Natural killer cell treated with Interleukin-12 subunit alpha and Interleukin-12 subunit beta and Interleukin-15 and Interleukin-18, amount 100 ng/mL, for 72 hours (primary cell): ENCODE measurements at regions not wholly inside any gene's neighbourhood (a gene's known extent, or its start where the extent isn't known, plus 50 kb on each side); places are given as distances from the start of the nearest gene placed in this dataset.

Source experiments
- ATAC-seq, 2 donors: fragments of 150-1000 bp; cut with Tn5 transposase in 1 of 2; sonication (Bioruptor Pico), chemical (Tn5 transposase) in 1 of 2; 2 replicates each; pipeline ENCODE4 v1.10.0; 2021
- DNase-seq: peaks from one replicate; pipeline ENCODE4 v3.0.0; 2022; ENCODE audit warnings: low spot score
- H3K27ac Mint-ChIP-seq, 2 donors: 1 replicate in 1 of 2; 2 replicates in 1 of 2; pipeline ENCODE4 v1.8.0; 2022; ENCODE audit warnings: mixed read lengths in 2 of 2, mild to moderate bottlenecking in 1 of 2, moderate library complexity in 1 of 2
- H3K27me3 Mint-ChIP-seq, 2 donors: 1 replicate in 1 of 2; 2 replicates in 1 of 2; pipeline ENCODE4 v1.8.0; 2022; ENCODE audit warnings: mixed read lengths in 2 of 2
- H3K36me3 Mint-ChIP-seq: one replicate; pipeline ENCODE4 v1.8.0; 2022; ENCODE audit warnings: mixed read lengths
- H3K4me1 Mint-ChIP-seq, 2 donors: 1 replicate in 1 of 2; 2 replicates in 1 of 2; pipeline ENCODE4 v1.8.0; 2022; ENCODE audit warnings: low read depth in 2 of 2, mixed read lengths in 2 of 2, mild to moderate bottlenecking in 1 of 2
- H3K4me3 Mint-ChIP-seq: one replicate; pipeline ENCODE4 v1.8.0; 2022; ENCODE audit warnings: mixed read lengths
- H3K9me3 Mint-ChIP-seq: 2 replicates; pipeline ENCODE4 v1.8.0; 2022; ENCODE audit warnings: mixed read lengths

GRCh38 chr13:74005320-74006157 is 128.7 kb downstream of the KLF12 start:
- ATAC-seq: no peak

GRCh38 chr13:74004109-74004508 is 130.1 kb downstream of the KLF12 start:
- H3K4me3 Mint-ChIP-seq: no peak overlapping the region
- peaks cover 13 to 14% of the 10 kb centered on the region in 2 donors for H3K4me1 Mint-ChIP-seq
- H3K27me3 Mint-ChIP-seq: no peaks in the 10 kb centered on the region
- DNase-seq (no peak), ATAC-seq (no peak)
- no peak overlapping the region for H3K27ac Mint-ChIP-seq
- no peaks in the 10 kb centered on the region for H3K9me3 Mint-ChIP-seq
- no peaks in the 10 kb centered on the region for H3K36me3 Mint-ChIP-seq

More at GRCh38 chr13:74005320-74006157, 128.7 kb downstream of the KLF12 start:
- H3K27ac Mint-ChIP-seq: no peak overlapping the region
- H3K4me3 Mint-ChIP-seq: no peak overlapping the region
- H3K9me3 Mint-ChIP-seq: no peaks in the 10 kb centered on the region
- no peaks in the 10 kb centered on the region for H3K27me3 Mint-ChIP-seq
- H3K36me3 Mint-ChIP-seq: no peaks in the 10 kb centered on the region
- no peak for DNase-seq
- H3K4me1 Mint-ChIP-seq: peaks cover 12 to 20% of the 10 kb centered on the region in 2 donors

- DNase-seq (no peak), ATAC-seq (no peak)
- Mint-ChIP-seq H3K4me1 (peaks cover 18 to 21% of the 10 kb centered on the region in 2 donors), H3K4me3 (no peak overlapping the region), H3K9me3 (no peaks in the 10 kb centered on the region), H3K36me3 (no peaks in the 10 kb centered on the region), H3K27ac (no peak overlapping the region), H3K27me3 (no peaks in the 10 kb centered on the region)
Observed at GRCh38 chr13:74003374-74003773, 130.8 kb downstream of the KLF12 start.

GRCh38 chr13:74000876-74001275 is 133.3 kb downstream of the KLF12 start:
- ATAC-seq (no peak), DNase-seq (no peak)
- Mint-ChIP-seq H3K27ac (no peak overlapping the region), H3K9me3 (no peaks in the 10 kb centered on the region), H3K4me3 (no peak overlapping the region), H3K4me1 (peaks cover 15 to 18% of the 10 kb centered on the region in 2 donors), H3K27me3 (no peaks in the 10 kb centered on the region), H3K36me3 (no peaks in the 10 kb centered on the region)

GRCh38 chr13:73998631-73999030 is 135.6 kb downstream of the KLF12 start:
- Mint-ChIP-seq H3K4me3 (no peak overlapping the region), H3K27ac (peak overlapping the region in 1 of 2 donors; percentile 34), H3K36me3 (no peaks in the 10 kb centered on the region)

GRCh38 chr13:73997964-73998363 is 136.2 kb downstream of the KLF12 start:
- no peaks in the 10 kb centered on the region for H3K9me3 Mint-ChIP-seq
- no peak overlapping the region for H3K4me3 Mint-ChIP-seq
- H3K36me3 Mint-ChIP-seq: no peaks in the 10 kb centered on the region
- peaks cover 19 to 28% of the 10 kb centered on the region in 2 donors for H3K4me1 Mint-ChIP-seq
- DNase-seq: no peak
- ATAC-seq: no peak
- H3K27me3 Mint-ChIP-seq: no peaks in the 10 kb centered on the region
- peak overlapping the region in 1 of 2 donors; percentile 34 for H3K27ac Mint-ChIP-seq

More at GRCh38 chr13:73998631-73999030, 135.6 kb downstream of the KLF12 start:
- Mint-ChIP-seq H3K4me1 (peaks cover 19 to 27% of the 10 kb centered on the region in 2 donors), H3K27me3 (no peaks in the 10 kb centered on the region), H3K9me3 (no peaks in the 10 kb centered on the region)
- no peak for ATAC-seq
- DNase-seq: no peak

GRCh38 chr13:73996569-73996968 is 137.6 kb downstream of the KLF12 start:
- ATAC-seq (no peak), DNase-seq (no peak)
- no peak overlapping the region for H3K27ac Mint-ChIP-seq
- no peaks in the 10 kb centered on the region for H3K36me3 Mint-ChIP-seq
- H3K4me3 Mint-ChIP-seq: no peak overlapping the region
- H3K4me1 Mint-ChIP-seq: peaks cover 19 to 28% of the 10 kb centered on the region in 2 donors
- H3K9me3 Mint-ChIP-seq: no peaks in the 10 kb centered on the region
- no peaks in the 10 kb centered on the region for H3K27me3 Mint-ChIP-seq

- H3K36me3 Mint-ChIP-seq: no peaks in the 10 kb centered on the region
- H3K9me3 Mint-ChIP-seq: no peaks in the 10 kb centered on the region
- peaks cover 19 to 32% of the 10 kb centered on the region in 2 donors for H3K4me1 Mint-ChIP-seq
Observed at GRCh38 chr13:73995736-73996135, 138.5 kb downstream of the KLF12 start.

GRCh38 chr13:73993661-73994060 is 140.5 kb downstream of the KLF12 start:
- no peaks in the 10 kb centered on the region for H3K27me3 Mint-ChIP-seq
- no peaks in the 10 kb centered on the region for H3K9me3 Mint-ChIP-seq
- no peak for DNase-seq
- no peaks in the 10 kb centered on the region for H3K36me3 Mint-ChIP-seq
- ATAC-seq: no peak
- peaks cover 28 to 33% of the 10 kb centered on the region in 2 donors for H3K4me1 Mint-ChIP-seq
- no peak overlapping the region for H3K4me3 Mint-ChIP-seq
- H3K27ac Mint-ChIP-seq: no peak overlapping the region

More at GRCh38 chr13:73995736-73996135, 138.5 kb downstream of the KLF12 start:
- ATAC-seq (no peak), DNase-seq (no peak)
- Mint-ChIP-seq H3K4me3 (no peak overlapping the region), H3K27me3 (no peaks in the 10 kb centered on the region), H3K27ac (no peak overlapping the region)

GRCh38 chr13:73991884-73992283 is 142.3 kb downstream of the KLF12 start:
- Mint-ChIP-seq H3K27ac (no peak overlapping the region), H3K36me3 (no peaks in the 10 kb centered on the region), H3K4me1 (peaks cover 33 to 41% of the 10 kb centered on the region in 2 donors), H3K27me3 (no peaks in the 10 kb centered on the region), H3K4me3 (no peak overlapping the region), H3K9me3 (no peaks in the 10 kb centered on the region)
- DNase-seq (no peak), ATAC-seq (no peak)

GRCh38 chr13:73991384-73991783 is 142.8 kb downstream of the KLF12 start:
- Mint-ChIP-seq H3K27me3 (no peaks in the 10 kb centered on the region), H3K36me3 (no peaks in the 10 kb centered on the region), H3K4me1 (peaks cover 36 to 40% of the 10 kb centered on the region in 2 donors), H3K27ac (no peak overlapping the region), H3K9me3 (no peaks in the 10 kb centered on the region), H3K4me3 (no peak overlapping the region)
- no peak for DNase-seq
- ATAC-seq: no peak

- H3K27me3 Mint-ChIP-seq: no peaks in the 10 kb centered on the region
- no peak for ATAC-seq
- no peaks in the 10 kb centered on the region for H3K9me3 Mint-ChIP-seq
- DNase-seq: no peak
- peaks cover 45 to 49% of the 10 kb centered on the region in 2 donors for H3K4me1 Mint-ChIP-seq
- H3K36me3 Mint-ChIP-seq: no peaks in the 10 kb centered on the region
- peak overlapping the region; percentile 37 to 40 for H3K27ac Mint-ChIP-seq
- no peak overlapping the region for H3K4me3 Mint-ChIP-seq
Observed at GRCh38 chr13:73989244-73989843, 144.9 kb downstream of the KLF12 start.

- Mint-ChIP-seq H3K4me1 (peaks cover 43 to 49% of the 10 kb centered on the region in 2 donors), H3K4me3 (no peak overlapping the region), H3K27ac (peak overlapping the region in 1 of 2 donors; percentile 49), H3K36me3 (no peaks in the 10 kb centered on the region), H3K27me3 (no peaks in the 10 kb centered on the region), H3K9me3 (no peaks in the 10 kb centered on the region)
- DNase-seq (no peak), ATAC-seq (no peak)
Observed at GRCh38 chr13:73988461-73988860, 145.7 kb downstream of the KLF12 start.

- H3K27me3 Mint-ChIP-seq: no peaks in the 10 kb centered on the region
- H3K27ac Mint-ChIP-seq: peak overlapping the region in 1 of 2 donors; percentile 49
- H3K9me3 Mint-ChIP-seq: no peaks in the 10 kb centered on the region
- no peak overlapping the region for H3K4me3 Mint-ChIP-seq
- H3K4me1 Mint-ChIP-seq: peaks cover 43 to 49% of the 10 kb centered on the region in 2 donors
- H3K36me3 Mint-ChIP-seq: no peaks in the 10 kb centered on the region
- no peak for DNase-seq
- ATAC-seq: no peak
Observed at GRCh38 chr13:73987618-73988017, 146.6 kb downstream of the KLF12 start.
